Body of pancreas (tissue), 4 donors: ENCODE measurements at regions not wholly inside any gene's neighbourhood (a gene's known extent, or its start where the extent isn't known, plus 50 kb on each side); places are given as distances from the start of the nearest gene placed in this dataset.

Experiments
- CTCF ChIP-seq, 7 experiments: fragments of 450-650 bp in 4 of 7; fragments of 200-600 bp in 3 of 7; sonication (generic) in 3 of 7; IDR thresholded peaks; one replicate each; pipeline ENCODE4 v1.5.1; 2016 to 2019; ENCODE audit warnings: antibody characterized with exemption in 7 of 7
- POLR2A ChIP-seq, 3 donors: fragments of 450-650 bp; IDR thresholded peaks; one replicate each; pipeline ENCODE4 v1.6.1; 2016; ENCODE audit warnings: antibody characterized with exemption in 3 of 3, mild to moderate bottlenecking in 2 of 3

GRCh38 chr7:41326616-41327015 is 376.3 kb downstream of the INHBA start:
- TF ChIP-seq POLR2A (IDR thresholded peaks at IDR 0.05) = no peak
- TF ChIP-seq CTCF (IDR thresholded peaks at IDR 0.05) = no peak
